IPS DF 4.7 (cell line): ENCODE measurements at regions not wholly inside any gene's neighbourhood (a gene's known extent, or its start where the extent isn't known, plus 50 kb on each side); places are given as distances from the start of the nearest gene placed in this dataset.

ENCODE experiments used
- DNase-seq: peaks from one replicate; pipeline ENCODE4 v3.0.0-alpha.2; 2013; ENCODE audit warnings: low spot score; ENCODE audit errors: extremely low read depth

- DNase-seq: no peak
These were observed 57.3 kb upstream of the CBLN2 start for GRCh38 chr18:72601481-72601880.
